ENCODE measurements at regions not wholly inside any gene's neighbourhood (a gene's known extent, or its start where the extent isn't known, plus 50 kb on each side); places are given as distances from the start of the nearest gene placed in this dataset.

DNA sequence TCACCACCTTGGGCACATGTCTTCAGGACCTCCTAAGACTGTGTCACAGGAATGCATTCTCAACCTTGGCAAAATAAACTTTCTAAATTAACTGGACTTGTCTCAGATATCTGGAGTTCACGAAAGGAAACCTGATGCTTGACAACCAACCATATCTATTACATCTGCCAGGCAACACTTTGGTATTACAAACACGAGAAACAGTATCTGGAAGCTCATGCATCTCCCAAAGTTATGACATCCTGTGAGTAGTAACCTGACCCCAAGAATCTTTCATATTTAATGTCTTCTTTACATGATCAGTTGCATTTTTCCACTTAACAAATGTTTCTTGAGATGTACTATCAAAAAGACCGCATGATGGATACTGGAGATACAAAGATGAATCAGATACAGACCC is 465.3 kb upstream of the AGTR1 start:
- FAIRE-seq, result no peak

DNA sequence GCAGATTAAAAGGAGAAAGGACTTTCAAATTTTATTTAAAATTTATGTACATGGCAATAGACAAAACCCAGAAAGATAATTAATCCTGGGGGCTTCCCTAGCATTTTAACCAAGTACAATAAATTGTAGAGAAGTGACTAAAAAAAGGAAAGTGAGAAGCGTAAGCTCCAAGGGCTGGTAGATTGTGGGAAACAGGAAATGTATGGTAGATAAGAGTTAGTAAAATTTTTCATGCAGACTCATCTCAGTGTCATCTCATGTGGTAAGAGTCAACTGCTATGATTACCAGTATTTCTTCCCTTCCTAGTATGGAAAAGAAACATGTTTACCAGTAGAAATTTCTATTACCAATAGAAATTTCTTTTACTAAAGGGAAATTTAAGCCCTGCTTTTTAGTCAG is 464.3 kb upstream of the AGTR1 start:
- FAIRE-seq, result no peak

DNA sequence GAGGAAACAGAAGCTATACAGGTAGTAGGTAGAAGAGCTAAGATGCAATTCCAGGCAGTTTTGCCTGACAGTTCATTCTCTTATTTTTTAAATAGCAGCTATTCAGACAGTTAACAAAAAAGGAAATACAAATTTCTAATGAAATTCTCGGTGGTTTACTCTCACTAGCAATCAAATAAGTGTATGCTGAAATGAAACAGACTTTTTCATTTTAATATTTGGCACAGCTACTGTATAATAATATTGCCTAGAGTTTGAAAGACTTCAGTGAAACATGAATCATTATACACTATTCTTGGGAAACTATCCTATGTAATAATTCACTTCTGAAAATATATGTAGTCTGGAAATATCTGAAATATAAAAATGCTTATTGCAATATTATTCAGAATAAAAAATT is 463.2 kb upstream of the AGTR1 start:
- FAIRE-seq, result no peak

- FAIRE-seq, result no peak
These were observed 462.1 kb upstream of the AGTR1 start for GRCh38 chr3:148235566-148235965.

DNA sequence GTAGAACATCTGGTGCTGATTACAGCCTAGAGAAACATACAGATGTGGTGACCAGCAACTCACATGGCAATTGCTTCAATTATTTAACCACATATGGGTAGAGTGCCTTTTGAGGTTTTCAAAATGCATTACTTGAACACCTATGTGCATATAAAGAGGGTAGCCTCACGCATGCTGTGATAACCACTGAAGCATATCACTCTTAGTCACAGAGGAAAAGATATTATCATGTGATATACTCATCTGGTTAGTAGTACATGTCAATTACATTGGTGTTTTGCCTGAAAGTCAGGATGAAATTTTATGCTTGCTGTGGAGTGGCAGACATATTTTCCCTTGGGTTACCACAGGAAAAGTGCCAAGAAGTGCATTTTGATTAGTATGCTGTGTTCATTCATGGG is 459.3 kb upstream of the AGTR1 start:
- FAIRE-seq, result no peak

DNA sequence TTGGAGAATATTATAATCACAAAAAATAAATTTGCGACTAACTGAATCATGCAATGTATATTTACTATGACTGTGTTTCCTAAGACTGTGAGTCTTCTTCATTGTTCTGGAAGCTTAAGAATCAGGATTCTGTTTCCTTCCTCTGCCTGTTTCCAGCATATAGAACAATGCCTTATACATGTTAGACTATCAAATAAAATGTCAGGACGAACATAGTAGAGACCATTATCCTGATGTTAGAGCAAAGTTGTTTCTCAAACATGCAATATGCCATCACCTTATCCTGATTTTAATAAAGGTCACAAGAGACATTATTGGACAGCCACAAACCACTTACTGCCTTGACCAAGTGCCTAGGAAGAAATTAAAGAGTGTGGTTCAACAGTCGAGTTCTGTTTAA is 457.4 kb upstream of the AGTR1 start:
- FAIRE-seq, result no peak

DNA sequence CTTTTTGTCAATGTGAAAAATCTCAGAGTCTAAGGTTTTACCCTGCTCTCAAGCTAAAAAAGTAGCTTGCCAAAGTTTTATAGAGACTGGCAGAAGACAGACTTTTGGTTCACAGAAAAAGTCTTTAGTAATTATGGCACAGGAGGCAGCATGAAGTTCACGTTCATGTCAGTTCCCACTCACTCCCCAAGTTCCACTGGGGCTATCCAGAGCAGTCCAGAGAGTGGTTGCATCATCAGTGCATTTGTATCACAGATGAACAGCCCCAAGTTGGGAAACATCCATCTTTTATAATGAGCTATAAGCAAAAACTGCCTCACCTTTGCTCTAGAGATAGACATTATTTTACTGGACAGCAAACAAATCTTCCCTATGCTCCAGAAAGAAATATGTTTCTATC is 454.1 kb upstream of the AGTR1 start:
- no peak for FAIRE-seq

- no peak for FAIRE-seq
These were observed 451.3 kb upstream of the AGTR1 start for GRCh38 chr3:148246291-148246923.

- no peak for FAIRE-seq
These were observed 444.0 kb upstream of the AGTR1 start for GRCh38 chr3:148253713-148254112.

DNA sequence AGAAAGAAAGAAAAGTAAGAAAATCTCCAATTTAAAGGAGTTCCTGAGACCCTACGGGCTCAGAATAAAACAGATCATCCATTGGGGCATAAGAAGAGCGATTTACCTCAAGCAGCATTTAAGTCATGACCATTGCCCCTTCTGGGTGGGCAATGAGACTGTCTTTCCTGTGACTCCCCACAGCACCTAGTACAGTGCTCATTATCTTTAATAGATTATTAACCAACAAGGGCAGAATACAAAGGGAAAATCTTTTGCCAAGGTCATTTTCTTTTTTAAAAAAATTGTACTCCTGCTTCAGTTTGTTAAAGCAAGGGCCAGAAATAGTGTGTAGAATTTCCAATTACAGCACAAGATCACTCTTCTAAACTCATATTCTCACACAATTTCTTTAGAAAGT is 443.3 kb upstream of the AGTR1 start:
- no peak for FAIRE-seq

- FAIRE-seq, result no peak
These were observed 441.4 kb upstream of the AGTR1 start for GRCh38 chr3:148255981-148256969.

DNA sequence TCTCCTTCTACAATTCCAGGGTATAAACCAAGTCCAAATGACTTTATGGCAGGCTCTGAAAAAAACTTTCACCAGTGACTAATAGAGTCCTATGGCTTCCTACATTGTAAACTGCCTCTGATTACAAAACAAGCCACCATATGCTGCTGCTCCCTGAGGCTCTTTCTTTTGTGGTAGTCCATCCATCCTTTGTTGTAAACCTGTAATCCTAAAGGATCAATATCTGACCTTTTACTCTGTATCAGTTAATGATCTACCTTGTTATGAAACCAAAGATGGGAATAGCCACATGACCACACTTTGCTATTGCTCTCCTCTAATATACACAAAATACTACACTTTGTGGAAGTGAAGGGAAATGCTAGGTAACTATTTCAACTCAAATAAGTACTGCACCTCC is 434.7 kb upstream of the AGTR1 start:
- no peak for FAIRE-seq

DNA sequence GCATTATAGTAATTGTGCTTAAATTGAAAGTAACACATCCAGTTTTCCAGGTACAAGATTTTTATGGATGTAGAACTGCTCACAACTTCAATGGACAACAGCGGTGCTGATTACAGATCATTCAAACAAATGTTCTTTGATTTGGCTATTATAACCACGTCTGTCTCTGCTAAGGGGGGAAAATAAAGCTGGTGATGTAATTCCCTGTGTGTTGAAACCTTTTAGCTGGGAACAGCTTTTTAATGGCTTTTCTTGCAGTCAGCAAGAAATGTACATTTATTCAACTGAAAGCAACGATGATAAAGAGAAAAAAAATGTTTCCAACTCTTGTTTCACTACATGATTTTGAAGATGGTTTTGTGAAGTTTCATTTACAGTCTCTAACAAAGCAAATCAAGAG is 431.9 kb upstream of the AGTR1 start:
- no peak for FAIRE-seq

DNA sequence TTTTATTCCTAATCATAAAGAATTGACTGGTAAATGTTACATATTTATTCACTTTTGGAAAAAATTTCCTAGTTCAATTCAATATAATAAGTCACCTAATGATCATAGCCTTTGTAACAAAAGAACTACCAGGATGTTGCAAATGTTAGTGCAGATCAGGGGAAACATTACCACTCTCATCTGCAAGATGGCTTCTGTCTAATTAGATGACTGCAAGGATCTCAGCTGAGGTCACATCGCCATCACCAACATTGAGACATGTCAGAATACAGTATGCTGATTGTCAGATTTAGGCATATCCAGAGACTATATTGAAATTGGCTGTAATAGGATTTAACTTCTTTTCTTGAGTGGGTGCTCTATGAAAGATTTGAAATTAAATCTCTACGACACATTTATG is 431.4 kb upstream of the AGTR1 start:
- FAIRE-seq, result no peak

GRCh38 chr3:148269816-148270215 is 427.9 kb upstream of the AGTR1 start:
- no peak for FAIRE-seq

- no peak for FAIRE-seq
These were observed 417.0 kb upstream of the AGTR1 start for GRCh38 chr3:148280623-148281242.

DNA sequence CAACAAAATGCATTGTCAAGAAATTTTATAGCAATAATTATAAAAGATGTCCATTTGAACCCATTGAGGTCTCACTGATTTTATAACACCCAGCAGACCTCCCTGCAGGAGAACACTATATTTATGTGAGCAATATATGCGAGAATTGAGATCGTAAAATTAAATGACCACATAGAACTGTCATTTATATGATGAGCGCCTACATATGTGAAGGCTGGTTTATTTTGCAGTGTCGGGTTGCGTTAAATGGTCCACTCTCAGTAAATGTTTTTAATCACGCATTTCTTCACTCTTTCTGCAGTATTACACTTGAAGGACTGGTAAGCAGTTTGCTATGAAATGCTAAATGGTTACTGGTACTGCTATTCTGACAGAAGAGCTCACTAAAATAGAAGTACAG is 408.5 kb upstream of the AGTR1 start:
- no peak for FAIRE-seq

GRCh38 chr3:148297013-148297412 is 400.7 kb upstream of the AGTR1 start:
- no peak for FAIRE-seq

- no peak for FAIRE-seq
These were observed 390.3 kb upstream of the AGTR1 start for GRCh38 chr3:148307443-148307843.

GRCh38 chr3:148309390-148310035 is 388.2 kb upstream of the AGTR1 start:
- no peak for FAIRE-seq

DNA sequence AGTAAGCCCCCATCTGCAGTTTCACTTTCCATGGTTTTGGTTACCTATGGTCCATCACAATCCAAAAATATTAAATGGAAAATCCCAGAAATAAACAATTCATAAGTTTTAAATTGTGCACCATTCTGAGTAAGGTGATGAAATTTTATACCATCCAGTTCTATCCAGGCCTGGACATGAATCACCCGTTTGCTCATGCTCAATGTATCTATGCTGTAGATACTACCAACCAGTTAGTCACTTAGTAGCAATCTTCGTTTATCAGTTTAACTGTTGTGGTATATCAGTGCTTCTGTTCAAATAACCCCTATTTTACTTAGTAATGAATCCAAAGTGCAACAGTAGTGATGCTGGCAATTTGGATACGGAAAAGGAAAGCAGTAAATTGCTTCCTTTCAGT is 381.9 kb upstream of the AGTR1 start:
- FAIRE-seq, result no peak

- no peak for FAIRE-seq
These were observed 379.5 kb upstream of the AGTR1 start for GRCh38 chr3:148318240-148318639.
